Stimulated activated CD4-positive, alpha-beta T cell treated with anti-CD3 and anti-CD28 coated beads, Interleukin-12 subunit alpha, Interleukin-12 subunit beta, amount 100 ng/mL, for 48 hours (primary cell): ENCODE measurements at regions not wholly inside any gene's neighbourhood (a gene's known extent, or its start where the extent isn't known, plus 50 kb on each side); places are given as distances from the start of the nearest gene placed in this dataset.

Experiments
- DNase-seq, 3 donors: peaks; one replicate each; pipeline ENCODE4 v3.0.0-alpha.2; 2020; ENCODE audit warnings: low read depth in 2 of 3, low spot score in 1 of 3

DNA sequence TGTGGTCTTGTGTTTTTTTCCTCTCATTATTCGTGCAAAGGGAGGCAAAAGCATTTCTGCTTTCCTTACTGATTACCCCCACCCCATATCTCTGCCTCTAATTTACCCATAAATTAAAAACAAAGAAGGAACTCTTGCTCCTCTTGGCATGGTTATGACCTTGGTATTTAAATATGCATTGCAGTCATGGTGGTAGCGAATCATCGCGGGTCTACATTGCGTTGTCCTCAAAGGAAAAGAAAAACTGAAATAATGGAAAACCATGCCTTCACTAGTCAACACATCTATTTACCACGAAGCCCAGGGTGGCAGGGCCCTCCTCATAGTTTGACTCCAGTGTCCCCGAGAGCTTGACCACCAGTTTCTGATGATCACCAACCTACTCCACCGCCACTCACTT is 126.7 kb upstream of the PARP11 start:
- DNase-seq: no peak

DNA sequence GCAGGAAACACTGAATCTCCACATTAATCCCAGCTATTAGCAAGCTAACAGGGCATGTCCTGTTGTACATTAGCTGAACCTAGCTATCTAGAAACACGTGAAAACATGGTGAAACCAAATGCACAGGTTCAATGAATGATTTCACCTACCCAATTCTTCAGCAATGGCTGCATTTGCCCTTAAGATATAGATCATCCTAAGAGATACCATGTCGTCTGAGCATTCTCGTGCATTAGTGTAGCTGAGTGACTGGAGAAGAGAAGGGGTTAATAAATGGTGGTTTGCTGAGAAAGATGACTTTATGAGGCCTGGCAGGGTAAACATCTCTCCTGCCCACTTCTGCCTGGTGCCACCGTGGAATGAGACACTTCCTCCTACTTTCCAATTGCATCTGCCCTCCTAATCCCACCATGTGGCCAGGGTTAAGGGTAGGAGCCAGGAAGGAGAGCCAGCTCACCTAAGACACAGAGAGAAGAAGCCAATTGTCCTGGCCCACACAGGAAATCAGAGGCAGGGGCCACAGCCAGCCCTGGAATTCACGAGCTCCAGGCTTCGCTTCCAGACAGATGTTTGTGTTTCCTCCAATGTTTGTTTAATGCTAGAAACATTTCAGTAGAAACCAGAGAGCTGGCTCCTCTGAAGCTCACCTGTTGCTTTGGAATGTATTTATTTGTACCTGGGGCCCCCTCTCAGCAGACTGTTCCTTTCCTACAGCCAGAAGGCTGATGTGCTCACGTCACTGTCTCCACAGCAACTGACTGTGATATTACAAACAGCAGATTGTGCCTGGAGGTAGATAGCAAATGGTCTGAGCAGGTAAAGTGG is 126.0 kb upstream of the PARP11 start:
- no peak for DNase-seq

DNA sequence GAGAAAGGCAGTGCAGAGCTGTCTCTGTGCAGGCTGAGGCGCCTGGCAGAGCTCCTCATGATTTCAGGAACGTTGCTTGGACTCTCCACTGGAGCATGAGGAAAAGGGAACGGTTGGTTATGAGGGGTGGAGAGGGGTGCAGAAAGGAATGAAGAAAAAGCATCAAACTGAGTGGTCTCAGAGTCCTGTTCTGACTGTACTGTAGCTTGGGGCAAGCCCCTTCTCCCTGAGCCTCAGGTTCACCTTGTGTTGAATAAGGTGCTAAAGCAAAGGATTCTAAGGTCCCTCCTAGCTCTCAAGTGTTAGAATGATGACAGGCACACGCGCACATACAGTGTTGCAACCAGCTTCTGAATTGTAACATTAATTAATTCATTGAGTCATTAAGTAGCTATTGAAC is 125.2 kb upstream of the PARP11 start:
- DNase-seq: no peak

DNA sequence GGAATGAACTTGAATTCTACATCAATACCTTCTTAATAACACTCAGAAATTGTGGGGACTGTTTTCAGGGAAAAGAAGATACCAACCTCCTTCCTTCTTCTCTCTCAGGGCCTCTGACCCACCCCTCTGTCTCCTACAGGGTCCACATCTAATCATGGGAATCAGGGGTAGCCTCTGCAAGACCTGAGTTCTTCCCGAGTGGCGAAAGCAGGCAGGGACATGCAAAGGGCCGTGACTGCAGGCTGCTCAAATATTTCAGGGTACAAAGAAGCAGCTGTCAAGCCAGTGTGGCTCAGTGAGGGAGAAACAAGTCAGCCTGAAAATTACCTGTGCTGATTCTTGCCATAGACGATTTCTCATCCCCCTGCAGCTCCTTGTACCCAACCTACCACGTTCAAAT is 123.1 kb upstream of the PARP11 start:
- no peak for DNase-seq

DNA sequence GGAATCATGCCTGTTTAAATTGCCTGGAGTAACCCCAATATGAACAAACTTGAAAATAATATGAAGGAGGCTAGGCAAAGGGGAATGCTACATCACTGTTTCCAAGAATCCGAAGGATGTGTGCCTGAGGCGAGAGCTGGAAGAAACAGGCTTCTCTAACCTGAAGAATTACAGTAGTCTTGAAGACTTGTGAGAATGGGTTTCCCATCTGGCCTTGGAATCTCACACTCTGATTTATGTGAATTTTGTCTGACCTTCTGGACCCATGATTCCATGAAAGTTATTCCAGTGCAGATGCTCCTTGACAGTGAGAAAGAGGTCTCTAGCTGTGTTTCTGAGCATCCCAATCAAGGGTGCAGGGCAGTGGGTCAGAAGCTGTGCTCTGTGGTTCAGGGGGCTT is 122.1 kb upstream of the PARP11 start:
- DNase-seq: no peak

DNA sequence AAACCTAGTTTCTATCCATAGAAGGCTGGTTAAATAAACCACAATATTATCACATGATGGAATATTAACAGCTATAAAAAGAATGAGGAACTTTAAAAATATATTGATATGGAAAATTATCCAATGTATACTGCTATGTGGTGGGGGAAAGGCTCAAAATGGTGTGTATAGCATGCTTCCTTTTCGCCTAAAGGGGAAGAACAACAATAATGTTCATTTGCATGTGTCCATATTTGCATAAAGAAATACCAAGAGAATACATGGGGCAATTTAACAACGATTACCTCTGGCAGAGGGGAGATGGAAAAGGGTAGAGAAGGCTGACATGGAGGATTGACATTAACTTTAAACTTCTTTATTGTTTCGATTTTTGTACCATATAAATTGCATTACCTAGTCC is 121.3 kb upstream of the PARP11 start:
- no peak for DNase-seq

DNA sequence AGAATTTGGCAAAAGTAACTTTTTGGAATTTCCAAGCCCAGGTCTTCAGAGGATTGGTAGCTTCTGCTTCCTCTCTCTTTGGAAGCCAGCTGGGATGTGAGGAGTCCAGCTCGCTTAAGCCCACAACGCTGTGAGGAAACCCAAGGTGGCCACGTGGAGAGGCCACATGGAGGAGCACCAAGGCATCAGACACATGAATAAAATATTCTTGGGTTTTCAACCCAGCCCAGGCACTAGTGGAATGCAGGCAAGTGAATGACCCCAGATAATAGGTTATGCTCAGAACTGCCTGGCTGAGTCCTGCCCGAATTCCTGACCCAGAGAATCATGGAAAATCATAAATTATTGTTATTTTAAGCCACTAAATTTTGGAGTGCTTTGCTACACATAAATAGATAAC is 119.7 kb upstream of the PARP11 start:
- DNase-seq: no peak

DNA sequence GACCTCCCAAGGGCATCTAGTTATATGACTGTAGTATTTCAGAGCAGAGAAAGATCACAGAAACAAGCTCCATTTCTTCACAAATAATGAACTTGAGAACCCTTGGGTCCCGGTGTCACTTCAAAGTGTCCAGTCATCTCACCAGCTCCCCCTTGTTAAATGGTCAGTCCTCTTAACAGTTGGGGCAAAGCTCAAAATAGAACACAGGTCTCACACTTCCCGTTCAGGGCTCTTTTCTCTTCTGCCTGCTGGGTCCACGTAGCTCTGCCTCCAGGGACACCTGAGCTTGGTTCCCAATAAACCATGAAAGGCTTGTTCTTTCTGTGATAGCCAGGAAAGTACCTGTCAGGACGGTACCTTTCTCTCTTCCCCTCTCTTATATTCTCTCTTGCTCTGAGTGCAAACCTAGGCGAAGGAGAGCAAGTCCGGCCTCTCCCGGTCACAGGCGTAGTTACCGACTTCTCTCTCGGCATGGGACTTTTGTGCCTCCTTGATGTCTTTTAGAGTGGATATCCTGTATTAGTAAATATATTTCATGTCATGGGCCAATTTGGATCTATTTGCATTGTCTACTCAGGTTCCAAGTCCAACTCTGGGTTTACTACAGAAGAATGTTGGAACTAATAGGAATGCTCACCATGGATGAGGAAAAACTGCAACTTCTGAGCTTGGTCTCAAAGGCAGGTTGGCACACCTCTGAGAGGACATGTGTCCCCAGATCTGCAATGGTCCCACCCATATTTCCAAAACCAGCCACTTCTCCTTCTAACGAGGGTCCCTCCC is 118.8 kb upstream of the PARP11 start:
- DNase-seq: no peak

DNA sequence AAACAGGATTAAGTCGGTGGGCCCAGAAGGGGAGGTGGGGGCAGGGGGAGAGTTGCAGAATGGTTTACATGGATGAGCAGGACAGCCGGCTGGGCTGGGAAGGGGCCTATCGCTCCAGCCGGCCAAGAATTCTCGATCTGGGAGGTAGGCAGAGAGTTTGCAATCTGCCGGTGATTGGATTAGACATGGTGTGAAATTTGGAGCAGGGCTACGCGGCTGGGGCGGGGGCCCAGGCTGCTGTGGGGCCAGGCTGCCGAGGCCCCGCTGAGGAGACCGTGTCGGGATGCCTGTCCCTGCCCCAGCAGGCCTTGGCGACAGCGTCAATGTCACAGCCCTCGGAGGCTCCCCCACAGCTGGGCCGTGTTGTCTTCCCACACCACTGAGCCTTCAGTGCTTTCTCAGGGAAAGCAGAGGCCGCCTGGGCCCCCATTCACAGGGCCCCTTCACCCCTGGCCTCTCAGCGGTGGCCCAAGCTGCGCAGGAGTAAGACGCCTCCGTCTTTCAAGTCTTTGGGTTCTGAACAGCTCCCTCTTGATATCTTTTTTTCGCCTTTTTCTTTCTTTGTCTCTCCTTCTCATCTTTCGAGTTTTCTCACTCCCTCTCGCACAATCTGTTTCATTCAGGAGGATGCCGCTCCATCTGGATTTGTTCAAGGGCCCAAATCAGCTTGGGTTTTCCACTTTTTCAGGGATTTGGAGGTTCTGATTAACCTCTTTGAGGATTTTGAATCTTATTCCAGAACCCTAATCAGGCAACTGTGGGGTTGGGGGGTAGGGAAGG is 117.5 kb upstream of the PARP11 start:
- DNase-seq: no peak

DNA sequence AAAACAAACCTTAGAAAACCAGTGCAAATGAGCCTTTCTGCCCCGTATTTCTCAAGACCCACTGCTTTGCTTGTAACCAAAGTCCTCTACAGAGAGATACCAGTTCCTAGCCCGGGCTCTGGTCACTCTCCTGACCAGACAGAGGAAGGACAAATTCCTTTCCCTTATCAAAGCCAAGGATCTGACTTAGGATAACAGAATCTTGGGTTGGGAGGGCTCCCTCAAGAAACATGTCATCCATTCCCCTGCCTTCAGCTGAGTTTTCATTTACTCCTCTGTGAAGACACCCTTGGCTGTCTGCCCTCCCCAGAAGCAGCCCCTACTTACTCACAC is 116.0 kb upstream of the PARP11 start:
- no peak for DNase-seq

DNA sequence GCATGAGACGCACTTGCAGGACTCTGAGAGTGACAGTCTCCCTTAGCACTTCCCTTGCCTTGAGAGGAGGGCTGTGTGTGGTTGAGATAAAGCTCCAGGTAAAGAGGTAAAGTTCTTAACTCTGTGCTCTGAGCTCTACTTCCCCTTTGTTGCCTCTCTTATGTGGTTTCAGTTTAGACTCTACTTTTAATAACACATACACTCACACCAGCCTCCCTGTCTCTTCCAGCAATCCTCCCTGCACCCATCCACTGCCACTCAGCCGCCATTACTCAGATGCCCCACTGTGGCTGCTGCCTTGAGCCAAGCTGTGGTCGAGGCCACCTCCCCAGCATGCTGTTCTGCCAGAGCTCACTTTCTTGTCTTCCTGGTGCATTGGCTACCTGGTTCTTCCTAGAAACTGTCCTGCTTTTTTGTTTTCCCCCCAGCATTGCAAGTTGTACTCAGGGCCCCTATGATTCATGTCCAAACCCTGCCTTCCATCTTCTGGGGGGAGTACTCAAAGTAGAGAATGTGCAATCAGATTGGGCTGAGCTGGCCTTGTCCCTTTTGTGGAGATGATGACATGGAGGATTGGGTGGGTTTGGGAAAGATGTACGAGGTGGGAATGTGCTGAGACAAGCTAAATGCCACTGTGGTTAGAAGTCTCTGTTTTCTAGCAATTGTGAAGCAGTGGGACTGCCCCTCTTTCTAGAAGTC is 115.5 kb upstream of the PARP11 start:
- no peak for DNase-seq

DNA sequence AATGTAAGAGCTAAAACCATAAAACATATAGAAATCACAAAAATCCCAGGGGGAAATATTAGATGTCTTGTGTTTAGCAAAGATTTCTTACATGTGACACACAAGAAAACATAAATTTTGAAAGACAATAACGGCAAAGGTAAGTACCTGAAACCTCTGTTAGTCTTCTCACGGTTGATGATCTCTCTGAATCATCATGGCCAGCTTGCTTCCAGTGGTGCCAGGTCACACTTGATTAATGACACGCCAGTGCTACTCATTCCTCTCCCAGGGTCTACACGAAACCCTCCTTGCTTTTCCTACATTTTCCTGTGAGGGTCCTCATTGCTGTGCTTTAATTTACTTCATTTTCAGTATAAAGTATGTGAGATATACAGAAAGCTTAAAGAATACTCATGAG is 114.4 kb upstream of the PARP11 start:
- DNase-seq: no peak

DNA sequence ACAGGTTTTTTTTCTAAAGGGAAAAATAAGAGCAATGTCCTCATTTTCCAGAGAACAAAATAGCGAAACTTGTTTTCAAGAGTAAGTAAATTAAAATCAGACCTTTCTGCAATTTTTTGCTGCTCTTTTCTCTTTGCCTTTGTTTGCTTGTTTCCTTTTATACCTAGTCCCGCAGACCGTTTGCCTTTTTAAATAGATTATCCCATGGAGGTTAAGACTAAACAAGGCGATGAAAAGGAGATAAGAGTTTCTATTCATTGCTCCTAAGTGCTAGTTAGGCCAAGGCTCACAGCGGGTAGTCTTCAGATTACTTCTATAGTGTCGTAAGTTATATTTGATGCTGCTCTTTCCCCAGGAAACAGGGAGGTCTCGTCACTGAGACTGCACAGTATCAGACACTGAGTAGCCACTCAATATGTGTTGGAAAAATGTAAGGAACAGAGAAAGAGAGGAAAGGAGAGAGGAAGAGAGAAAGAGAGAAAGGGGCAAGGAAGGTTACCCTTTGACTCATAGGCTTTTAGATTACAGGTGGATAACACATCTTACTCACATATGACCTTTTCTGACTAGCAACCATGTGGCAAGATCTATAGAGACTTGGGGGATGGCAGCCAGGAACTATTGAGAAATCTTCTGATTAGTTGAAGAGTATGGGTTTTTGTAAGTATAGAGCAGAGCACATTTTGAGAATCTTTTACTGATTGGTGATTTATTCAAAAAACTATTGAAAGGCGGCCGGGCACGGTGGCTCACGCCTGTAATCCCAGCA is 107.5 kb upstream of the PARP11 start:
- no peak for DNase-seq

DNA sequence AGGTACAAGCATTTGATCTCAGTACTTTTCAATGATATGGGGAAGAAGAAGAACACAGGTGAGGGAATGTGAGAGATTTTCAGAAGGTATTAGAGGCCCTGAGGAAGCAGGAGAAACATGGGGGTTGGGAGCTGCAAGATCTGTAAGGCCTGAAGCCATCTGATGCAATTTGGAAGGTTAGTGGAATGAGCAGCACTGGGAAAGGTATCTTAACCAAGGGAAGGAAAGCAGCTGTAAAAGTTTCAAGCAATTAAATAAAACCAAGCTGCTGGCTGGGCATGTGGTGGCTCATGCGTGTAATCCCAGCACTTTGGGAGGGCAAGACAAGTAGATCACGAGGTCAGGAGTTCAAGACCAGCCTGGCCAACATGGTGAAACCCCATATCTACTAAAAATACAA is 104.4 kb upstream of the PARP11 start:
- no peak for DNase-seq

DNA sequence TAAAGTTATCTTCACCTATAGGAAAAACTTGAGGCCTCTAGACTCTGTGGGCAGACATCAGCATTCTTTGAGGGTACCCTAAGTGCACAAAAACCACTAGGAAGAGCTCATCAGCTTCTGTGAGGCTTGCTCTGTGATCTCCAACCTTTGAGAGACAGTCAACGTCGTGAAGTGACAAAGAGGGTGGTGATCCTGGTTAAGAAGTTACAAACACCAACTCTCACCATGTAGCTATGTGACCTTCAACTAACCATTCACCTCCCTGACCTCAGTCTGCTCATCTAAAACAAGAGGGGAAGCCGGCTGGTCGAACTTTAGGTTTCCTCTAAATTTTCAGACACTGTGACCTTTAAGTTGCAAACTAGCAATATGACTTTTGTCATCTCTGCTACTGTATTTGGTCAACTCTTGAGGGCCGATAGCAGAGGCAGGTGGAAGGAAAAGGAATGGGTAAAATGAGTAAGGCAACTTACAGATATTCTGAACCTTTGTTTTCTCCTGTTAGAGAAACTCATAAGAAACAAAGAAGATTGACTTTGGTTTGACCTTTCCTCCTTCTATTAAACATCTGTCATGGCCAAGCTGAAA is 103.2 kb upstream of the PARP11 start:
- DNase-seq: no peak

DNA sequence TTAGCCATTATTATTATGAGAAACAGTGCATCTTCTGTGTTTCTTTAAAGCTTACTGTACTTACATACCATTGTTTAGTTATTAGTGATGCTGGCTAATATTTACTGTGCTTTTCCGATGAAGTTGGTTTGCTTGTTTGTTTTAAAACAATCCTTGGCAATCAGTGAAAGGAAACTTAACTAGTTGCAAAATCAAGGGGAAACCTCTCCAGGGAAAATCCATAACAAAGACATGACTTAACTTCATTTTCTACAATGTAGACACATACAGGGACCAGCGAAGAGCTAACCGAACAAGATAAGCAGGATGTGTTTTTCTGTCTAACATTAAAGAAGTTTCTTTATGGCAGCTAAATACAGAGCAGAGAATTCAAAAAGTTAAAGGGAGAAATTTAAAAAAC is 102.5 kb upstream of the PARP11 start:
- DNase-seq: no peak

DNA sequence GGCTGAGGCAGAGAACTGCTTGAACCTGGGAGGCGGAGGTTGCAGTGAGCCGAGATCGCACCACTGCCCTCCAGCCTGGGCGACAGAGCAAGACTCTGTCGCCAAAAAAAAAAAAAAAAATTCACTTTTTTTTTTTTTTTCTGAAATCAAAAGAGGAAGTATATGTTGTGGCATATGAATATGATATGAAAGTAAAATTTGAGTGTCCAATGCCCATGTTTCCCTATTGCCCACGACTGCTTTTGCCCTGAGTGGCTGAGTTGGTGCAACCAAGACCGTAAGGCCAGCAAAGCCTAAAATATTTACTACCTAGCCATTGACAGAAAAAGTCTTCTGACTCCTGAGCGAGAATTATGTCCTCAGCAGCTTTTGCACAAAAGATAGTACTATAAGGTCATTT is 101.7 kb upstream of the PARP11 start:
- no peak for DNase-seq

DNA sequence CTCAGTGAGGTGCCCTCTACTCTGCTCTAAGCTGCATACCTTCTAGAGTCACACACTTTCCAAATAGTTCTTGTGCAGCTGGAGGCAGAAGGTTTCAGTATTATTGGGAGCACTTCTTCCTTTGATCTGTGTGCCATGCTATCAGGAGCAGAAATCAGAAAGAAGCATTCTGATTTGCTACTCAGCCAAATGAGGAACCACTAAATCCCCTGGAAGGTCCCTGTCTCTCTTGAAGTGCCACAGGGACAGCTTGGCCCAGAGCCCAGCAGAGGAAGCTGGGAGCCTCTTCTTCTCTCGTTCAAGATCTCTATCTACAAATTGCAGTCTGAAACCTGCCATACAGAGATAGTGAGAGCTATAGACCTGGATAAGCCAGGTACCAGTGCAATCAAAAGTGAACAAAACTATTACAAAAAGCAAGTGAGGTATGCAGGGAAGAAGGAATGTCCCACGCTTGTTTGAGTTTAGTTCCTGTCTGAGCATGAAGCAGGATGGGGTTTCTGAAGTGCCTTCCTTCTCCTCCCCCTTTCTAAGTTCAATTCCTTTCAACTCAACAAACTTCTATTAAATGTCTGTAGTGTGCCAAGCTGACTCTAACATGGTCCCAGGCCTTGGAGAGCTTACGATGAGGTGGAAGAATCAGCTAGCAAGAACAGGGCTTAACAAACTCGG is 100.9 kb upstream of the PARP11 start:
- DNase-seq: no peak

DNA sequence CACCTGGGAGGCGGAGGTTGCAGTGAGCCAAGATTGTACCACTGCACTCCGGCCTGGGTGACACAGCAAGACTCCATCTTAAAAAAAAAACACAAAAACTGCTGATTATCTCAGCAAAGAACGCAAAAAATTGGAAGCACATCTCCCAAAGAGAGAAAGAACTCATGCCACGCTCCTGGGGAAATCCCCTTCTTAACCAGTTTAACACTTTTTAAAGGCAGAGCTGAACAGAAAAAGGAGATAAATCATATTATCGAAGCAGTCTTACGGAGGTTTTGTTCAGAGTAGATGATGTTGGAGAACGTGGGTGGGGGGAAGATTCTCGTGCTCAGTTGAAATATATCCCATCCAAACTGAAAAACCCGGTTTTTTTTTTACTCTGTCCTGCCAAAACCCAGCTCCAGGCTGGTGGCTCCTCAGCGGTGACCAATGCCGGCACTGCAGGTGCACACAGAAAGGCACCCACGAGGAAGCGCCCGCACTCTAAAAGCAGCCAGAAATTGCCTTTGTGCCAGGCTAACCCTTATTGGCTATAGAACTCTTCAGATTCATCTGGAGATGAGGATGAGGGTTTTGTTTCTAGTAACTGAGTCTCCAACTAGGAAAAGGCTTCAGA is 100.2 kb upstream of the PARP11 start:
- no peak for DNase-seq
